ENCODE measurements at regions not wholly inside any gene's neighbourhood (a gene's known extent, or its start where the extent isn't known, plus 50 kb on each side); places are given as distances from the start of the nearest gene placed in this dataset.
"Not testable (repeated sequence)": the region's sequence is repeated elsewhere in the genome, so short reads cannot be mapped to it uniquely, and the experiment has no call there.

- no peak for TF ChIP-seq CTCF (conservative IDR thresholded peaks at IDR 0.05; ENCODE audit: low read depth, low read length)
- no peak for DNase-seq (ENCODE audit: low read depth)
- no peak overlapping the region for H3K4me3 ChIP-seq (ENCODE audit: low read depth, low read length)
Measured at GRCh38 chr6:82506526-82506925, 142.9 kb downstream of the TPBG start.

- no peak overlapping the region for H3K4me3 ChIP-seq (ENCODE audit: low read depth, low read length)
- DNase-seq (ENCODE audit: low read depth): no peak
- TF ChIP-seq CTCF (conservative IDR thresholded peaks at IDR 0.05; ENCODE audit: low read depth, low read length): no peak
Measured at GRCh38 chr6:82507112-82507511, 143.5 kb downstream of the TPBG start.

GRCh38 chr6:82511546-82511945 lies 147.9 kb downstream of the TPBG start:
- DNase-seq (ENCODE audit: low read depth): no peak
- no peak overlapping the region for H3K4me3 ChIP-seq (ENCODE audit: low read depth, low read length)
- TF ChIP-seq CTCF (conservative IDR thresholded peaks at IDR 0.05; ENCODE audit: low read depth, low read length): no peak

GRCh38 chr6:82517896-82518295 lies 154.3 kb downstream of the TPBG start:
- DNase-seq (ENCODE audit: low read depth): not testable (repeated sequence)

DNA sequence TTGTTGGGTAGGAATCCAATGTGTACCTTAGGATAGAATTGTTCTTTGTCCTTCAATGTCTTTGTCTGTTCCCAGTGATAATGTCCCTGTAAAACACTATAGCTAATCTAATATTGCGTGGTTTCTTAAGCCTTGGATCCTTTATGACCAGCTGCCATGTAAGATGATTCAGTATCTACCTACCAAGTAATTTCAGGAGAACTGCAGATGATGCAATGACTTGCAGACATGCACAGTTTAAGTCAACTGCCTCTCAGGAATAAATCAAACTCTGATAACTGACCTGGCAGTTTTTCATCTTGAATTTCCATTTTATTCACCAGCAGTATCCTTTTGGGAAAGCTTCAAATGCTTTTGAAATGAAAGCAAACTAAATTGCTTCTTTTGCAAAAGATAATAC lies 157.8 kb downstream of the TPBG start:
- no peak for TF ChIP-seq CTCF (conservative IDR thresholded peaks at IDR 0.05; ENCODE audit: low read depth, low read length)
- H3K4me3 ChIP-seq (ENCODE audit: low read depth, low read length): no peak overlapping the region
- DNase-seq (ENCODE audit: low read depth): no peak

More at GRCh38 chr6:82517896-82518295, 154.3 kb downstream of the TPBG start:
- not testable (repeated sequence) for H3K4me3 ChIP-seq (ENCODE audit: low read depth, low read length)

- no peak overlapping the region for H3K4me3 ChIP-seq (ENCODE audit: low read depth, low read length)
- no peak for TF ChIP-seq CTCF (conservative IDR thresholded peaks at IDR 0.05; ENCODE audit: low read depth, low read length)
- DNase-seq (ENCODE audit: low read depth): no peak
Measured at GRCh38 chr6:82521861-82522260, 158.2 kb downstream of the TPBG start.

GRCh38 chr6:82524031-82524430 lies 160.4 kb downstream of the TPBG start:
- no peak overlapping the region for H3K4me3 ChIP-seq (ENCODE audit: low read depth, low read length)
- no peak for DNase-seq (ENCODE audit: low read depth)
- TF ChIP-seq CTCF (conservative IDR thresholded peaks at IDR 0.05; ENCODE audit: low read depth, low read length): no peak
